GM18508 (cell line): ENCODE measurements at regions not wholly inside any gene's neighbourhood (a gene's known extent, or its start where the extent isn't known, plus 50 kb on each side); places are given as distances from the start of the nearest gene placed in this dataset.

Experiments used
- ATAC-seq: cut with Tn5 transposase; IDR thresholded peaks from one replicate; pipeline ENCODE4 v1.9.1; 2021; ENCODE audit warnings: moderate number of reproducible peaks; ENCODE audit not compliant: insufficient read depth, unreplicated experiment

DNA sequence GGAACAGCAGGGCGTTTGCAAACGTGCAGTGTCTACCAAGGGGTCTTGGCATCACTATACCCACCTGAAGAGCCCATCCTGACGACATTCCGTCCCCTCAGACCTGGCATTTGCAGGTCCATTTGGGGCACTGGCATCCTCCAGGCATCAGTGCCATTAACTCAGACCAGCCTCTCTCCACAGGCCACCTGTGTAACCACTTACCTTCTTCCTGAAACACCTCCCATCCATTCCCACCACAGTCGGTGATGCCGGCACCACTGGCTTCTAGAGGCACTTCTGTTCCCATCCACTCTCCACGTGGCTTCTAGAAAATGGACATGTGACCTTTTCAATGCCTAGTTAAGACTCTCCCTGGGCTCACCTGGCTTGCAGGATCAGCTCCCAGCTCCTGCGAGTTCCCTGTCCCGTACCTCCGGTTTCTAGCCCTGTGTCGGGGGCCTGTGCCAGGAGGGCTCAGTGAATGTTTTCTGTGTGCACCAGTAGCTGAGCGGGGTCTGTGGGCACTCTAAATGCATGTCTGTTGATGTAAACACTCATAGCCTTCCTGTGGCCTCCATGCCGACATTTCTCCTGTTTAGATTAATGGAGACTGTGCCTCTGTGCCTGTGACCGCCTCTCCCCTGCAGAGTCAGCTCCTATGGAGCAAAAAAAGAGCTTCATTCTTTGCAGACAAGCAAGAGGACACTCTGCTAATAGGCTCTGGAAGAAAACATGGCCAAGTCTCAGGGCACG is 458.0 kb upstream of the HS6ST1 start:
- no peak for ATAC-seq

DNA sequence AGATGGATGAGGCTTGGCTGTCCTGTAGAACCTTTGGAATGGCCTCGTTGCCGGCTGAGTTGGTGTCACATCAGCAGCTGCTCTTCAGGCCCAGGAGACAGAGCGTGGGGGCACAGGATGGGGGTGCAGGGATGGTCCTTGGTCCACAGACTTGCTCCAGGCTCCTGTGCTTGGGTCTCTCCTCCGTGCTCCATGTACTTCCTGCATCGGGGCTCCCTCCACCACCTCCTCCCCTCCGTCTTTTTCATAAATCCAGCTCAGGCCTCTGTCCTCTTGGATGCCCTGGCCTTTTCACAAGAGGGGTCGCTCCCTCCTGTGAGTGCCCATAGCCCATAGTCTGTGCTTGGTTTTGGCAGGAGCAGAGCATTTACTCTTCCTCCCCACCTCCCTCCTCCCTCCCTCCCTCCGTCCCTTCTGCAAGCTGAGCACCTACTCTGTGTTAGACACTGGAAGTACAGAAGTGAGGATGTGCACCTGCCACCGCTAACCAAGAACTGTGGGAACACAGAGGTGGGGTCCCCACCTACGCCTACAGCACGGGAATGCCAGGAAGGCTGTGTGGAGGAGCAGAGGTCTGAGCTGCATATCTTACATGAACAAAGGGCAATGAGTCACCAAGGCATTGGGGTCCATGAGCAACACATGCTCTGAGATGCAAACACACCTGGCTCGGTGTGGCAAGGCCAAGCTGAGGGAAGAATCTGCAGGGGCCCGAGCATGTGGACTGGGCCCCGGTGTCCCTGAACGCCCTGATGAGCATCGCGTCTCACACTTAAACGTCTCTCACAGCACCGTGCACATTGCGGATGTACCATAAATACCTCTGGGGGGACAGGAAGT is 458.7 kb upstream of the HS6ST1 start:
- ATAC-seq, result no peak

- no peak for ATAC-seq
Measured at GRCh38 chr2:128778843-128779242, 460.2 kb upstream of the HS6ST1 start.

- ATAC-seq, result no peak
Measured at GRCh38 chr2:128779301-128780095, 460.8 kb upstream of the HS6ST1 start.

GRCh38 chr2:128780434-128781080 is 461.9 kb upstream of the HS6ST1 start:
- no peak for ATAC-seq

- ATAC-seq, result no peak
Measured at GRCh38 chr2:128781166-128781565, 462.5 kb upstream of the HS6ST1 start.

DNA sequence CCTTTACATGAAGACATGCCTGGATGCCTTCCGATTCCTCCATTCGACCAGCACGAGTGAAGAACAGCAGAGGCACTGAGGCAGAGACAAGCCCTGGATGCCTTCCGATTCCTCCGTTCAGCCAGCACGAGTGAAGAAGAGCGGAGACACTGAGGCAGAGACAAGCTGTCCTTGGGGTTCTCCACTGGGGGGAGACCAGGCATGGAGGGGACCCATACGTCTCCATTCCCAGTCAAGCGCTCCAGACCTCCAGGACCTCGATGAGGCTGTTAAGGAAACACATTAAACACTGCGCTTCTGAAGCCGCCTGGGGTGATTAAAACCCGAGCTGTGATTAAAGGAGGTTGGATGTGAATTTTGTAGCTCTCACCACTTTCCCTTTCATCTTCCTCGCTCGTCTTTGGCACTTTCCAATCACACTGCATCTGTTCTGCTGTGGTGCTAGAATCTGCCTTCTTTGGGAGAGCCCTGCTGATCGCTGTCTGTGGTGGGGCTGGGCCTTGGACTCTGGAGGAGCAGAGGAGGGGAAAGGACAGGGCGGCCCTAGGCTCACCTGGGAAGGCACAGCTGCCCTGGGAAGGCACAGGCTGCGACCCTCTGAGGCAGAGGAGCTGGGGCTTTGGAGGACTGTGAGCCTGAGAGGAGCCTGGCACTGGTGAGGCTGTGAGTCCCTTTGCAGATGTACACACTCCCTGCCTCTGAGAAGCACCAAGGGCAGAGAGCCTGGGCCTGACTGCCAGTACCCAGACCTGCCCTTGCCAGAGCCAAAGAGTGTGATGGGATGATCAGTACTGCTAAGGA is 463.1 kb upstream of the HS6ST1 start:
- no peak for ATAC-seq

DNA sequence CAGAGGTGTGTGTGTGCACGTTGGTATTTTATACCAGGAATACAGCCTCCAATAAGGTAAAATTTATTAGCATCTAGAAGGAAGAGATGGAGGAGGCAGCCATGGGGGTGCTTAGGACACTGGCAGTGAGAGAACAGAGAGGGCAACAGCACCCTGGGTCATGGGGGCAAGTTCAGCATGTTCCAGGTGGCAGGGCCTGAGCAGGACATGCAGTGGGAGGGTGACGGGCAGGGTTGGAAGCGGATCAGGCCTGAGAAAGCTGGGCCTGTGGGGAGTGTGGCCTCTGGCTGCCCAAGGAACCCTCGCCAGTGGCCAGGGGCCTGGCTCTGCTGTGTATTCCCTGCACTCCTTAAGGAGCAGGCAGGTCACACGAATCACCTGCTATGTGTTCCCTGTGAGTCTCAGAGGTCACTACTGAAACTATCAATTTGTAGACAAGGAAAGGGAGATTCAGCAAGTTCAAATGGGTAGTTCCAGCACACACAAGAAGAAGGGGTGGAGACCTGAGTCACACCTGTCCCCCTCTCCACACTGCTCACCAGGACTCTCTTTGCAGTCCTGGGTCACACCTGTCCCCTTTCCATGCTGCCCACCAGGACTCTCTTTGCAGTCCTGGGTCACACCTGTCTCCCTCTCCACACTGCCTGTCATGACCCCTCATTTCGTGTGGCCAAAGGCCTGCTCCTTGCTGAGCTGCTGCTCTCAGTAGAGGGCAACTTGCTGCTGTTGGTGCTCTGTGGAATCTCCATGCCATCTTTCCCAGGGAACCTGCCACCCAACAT is 463.9 kb upstream of the HS6ST1 start:
- no peak for ATAC-seq

DNA sequence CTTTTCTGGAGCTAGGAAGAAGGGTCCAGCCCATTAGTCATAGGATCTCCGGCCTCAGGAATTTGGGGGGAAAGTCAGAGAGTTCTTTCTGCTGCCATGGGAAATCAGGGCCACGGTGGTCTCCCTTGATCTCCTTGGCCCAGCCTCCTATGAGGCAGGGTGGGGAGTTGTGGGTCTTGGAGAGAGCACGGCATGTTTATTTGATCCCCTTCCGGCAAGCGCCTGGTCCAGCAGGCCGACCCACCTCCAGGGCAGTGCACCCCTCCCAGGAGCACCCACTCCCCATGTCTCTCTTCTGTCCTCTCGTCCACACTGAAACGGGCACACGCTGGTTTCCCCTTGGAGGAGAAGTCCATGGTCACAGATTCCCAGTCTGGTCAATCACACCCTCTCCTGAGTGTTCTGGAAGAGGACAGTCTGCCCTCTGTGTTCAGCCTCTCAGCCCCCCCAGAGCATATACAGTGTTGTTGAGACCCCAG is 464.6 kb upstream of the HS6ST1 start:
- no peak for ATAC-seq

DNA sequence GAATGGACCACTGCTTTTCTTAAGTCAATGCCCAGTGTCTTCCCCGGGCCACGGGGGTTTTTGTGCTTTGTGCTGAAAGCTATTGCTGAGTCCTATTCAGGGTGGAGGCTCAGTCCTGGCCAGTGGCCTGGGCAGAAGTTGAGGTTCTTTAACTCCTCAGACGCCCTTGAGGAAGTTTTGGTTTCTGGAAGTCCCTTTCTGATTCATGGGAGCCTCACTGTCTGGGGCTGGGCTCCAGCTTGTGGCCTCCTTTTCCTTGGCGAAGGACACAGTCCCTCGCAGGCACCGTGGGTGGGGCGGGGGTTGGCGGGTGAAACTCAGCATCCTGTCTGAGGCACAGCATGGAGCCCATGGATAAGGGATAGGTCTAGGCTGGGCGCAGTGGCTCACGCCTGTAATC is 465.2 kb upstream of the HS6ST1 start:
- ATAC-seq, result no peak

GRCh38 chr2:128784626-128785306 is 466.1 kb upstream of the HS6ST1 start:
- ATAC-seq, result no peak

- ATAC-seq, result no peak
Measured at GRCh38 chr2:128786316-128786715, 467.6 kb upstream of the HS6ST1 start.

DNA sequence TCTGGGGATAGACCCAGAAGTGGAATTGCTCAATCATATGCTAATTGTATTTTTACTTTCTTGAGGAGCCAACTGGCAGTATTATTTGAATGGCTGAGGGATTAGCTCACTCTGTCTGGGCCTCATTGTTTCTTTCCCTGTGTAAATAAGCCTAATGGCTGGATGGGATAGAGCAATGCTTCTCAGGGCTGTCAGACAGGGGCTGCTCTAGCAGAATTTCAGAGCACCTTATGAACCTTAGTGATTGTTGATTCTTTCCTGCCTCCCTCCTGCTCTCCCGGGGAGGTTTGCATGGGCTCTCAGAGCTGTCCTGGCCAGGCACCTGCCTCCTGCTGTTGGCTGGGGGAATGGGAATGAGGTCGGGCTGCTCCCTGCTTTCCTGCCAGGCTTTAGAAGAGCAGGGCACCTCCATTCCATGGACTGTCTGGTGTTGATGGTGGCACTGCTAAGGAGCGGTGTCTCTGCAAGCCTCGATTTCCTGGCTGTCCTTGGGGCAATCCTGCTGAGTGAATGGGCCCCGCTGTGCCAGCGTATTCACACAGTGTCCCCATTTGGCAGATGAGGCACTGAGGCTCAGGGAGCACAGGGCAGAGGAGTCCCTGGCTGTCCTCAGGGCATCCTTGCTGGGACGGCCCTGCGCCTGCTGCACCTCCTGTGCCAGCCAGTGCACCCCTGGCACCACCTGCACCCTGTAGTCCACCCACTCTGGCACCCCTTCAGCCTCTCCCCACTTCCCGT is 468.2 kb upstream of the HS6ST1 start:
- ATAC-seq, result no peak

- ATAC-seq, result no peak
Measured at GRCh38 chr2:128787616-128788015, 468.9 kb upstream of the HS6ST1 start.

DNA sequence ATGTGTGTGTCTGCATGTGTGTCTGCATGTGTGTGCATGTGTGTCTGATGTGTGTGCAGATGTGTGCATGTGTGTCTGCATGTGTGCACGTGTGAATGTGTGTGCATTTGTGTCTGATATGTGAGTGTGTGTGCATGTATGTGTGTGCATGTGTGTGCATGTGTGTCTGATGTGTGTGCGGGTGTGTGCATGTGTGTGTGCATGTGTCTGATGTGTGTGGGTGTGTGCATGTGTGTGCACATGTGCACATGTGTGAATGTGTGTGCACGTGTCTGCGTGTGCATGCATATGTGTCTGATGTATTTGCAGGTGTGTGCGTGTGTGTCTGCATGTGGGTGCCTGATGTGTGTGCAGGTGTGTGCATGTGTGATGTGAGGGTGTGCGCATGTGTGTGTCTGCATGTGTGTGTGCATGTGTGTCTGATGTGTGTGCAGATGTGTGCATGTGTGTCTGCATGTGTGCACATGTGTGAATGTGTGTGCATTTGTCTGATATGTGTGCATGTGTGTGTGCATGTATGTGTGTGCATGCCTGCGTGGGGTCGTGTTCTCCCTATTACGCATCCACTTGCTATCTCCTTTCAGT is 470.1 kb upstream of the HS6ST1 start:
- ATAC-seq, result no peak

DNA sequence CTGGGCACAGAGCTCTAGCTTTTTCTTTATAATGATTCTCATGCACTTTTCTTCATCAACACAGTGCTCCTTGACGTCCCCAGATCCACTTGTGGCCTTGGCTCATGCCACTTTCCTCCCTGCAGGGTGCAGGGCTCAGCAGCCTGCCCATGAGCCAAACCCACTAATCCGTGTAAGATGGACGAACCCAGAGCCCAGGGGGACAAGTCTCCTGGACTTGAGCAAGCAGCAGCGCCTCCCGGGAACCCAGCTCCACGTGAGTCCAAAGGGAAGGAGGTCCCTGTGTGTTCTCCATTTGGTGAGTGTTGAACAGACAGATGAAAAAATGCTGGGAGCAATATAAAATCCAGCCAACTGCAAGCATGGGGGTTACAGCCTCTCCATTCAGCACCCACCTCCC is 470.6 kb upstream of the HS6ST1 start:
- ATAC-seq, result no peak

DNA sequence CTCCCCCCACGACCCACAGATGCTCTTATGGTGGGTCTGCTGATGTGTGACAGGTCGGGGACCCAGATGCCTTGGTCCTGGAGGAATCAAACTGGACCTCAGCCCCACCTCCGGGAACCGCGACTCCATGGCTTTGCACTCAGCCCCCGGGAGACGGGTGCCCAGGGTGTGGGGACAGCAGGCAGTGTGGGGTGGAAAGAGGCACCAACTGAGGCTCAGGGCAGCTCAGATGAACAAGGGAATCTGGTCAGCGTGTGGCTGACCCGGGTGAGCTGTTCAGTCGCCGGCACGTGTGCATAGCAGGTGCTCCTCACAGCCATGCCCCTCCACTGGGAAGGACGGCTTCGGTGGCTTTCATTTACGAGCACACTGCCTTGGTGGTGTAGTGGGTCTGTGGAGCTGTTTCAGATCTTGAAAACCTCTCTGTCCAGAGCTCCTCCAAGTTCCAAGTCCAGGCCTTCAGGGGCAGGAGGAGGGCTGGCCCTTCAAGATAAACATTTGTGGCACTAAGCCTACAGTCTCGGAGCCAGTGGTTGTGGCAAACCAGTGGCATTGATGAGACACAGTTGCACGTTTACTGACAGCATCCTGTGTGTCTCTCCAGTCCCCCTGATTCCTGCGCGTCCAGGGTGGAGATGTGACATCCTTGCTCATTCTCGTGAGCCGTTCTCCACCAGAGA is 471.2 kb upstream of the HS6ST1 start:
- no peak for ATAC-seq
